ENCODE measurements at regions not wholly inside any gene's neighbourhood (a gene's known extent, or its start where the extent isn't known, plus 50 kb on each side); places are given as distances from the start of the nearest gene placed in this dataset.

GRCh38 chr6:159329081-159329480, 159.9 kb downstream of the FNDC1 start:
- no peak overlapping the region for H3K4me3 ChIP-seq (ENCODE audit: low read length)
- DNase-seq (ENCODE audit: low read depth) = no peak
- TF ChIP-seq, protein P1, sequence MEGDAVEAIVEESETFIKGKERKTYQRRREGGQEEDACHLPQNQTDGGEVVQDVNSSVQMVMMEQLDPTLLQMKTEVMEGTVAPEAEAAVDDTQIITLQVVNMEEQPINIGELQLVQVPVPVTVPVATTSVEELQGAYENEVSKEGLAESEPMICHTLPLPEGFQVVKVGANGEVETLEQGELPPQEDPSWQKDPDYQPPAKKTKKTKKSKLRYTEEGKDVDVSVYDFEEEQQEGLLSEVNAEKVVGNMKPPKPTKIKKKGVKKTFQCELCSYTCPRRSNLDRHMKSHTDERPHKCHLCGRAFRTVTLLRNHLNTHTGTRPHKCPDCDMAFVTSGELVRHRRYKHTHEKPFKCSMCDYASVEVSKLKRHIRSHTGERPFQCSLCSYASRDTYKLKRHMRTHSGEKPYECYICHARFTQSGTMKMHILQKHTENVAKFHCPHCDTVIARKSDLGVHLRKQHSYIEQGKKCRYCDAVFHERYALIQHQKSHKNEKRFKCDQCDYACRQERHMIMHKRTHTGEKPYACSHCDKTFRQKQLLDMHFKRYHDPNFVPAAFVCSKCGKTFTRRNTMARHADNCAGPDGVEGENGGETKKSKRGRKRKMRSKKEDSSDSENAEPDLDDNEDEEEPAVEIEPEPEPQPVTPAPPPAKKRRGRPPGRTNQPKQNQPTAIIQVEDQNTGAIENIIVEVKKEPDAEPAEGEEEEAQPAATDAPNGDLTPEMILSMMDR (IDR thresholded peaks at IDR 0.05; ENCODE audit: insufficient read depth, low read depth, low read length, missing control alignments) = no peak

- DNase-seq (ENCODE audit: low read depth) = no peak
- TF ChIP-seq, protein P1 (IDR thresholded peaks at IDR 0.05; ENCODE audit: insufficient read depth, low read depth, low read length, missing control alignments) = no peak
These were observed 158.9 kb downstream of the FNDC1 start for GRCh38 chr6:159328052-159328451.

DNA sequence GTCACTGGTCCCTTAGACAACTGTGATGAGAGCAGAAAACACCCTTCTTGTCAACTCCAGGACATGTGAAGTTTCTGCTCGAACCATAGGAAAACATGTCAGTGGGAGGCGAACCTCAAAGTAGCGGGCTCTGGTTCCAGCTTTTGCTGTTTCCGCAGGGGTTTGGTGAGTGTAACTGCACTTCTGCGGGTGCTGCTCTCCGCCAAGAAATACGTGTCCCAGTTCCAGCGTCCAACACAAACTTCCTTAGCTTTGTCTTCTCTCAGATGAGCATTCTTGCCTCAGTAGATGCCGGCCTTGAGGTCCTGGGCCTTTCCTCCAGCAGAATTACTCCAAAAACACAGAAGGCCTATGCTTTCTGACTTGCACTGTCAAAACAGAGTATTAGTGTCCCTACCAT, 156.3 kb downstream of the FNDC1 start:
- TF ChIP-seq, protein P1 (IDR thresholded peaks at IDR 0.05; ENCODE audit: insufficient read depth, low read depth, low read length, missing control alignments) = no peak
- no peak for DNase-seq (ENCODE audit: low read depth)
- H3K4me3 ChIP-seq (ENCODE audit: low read length) = no peak overlapping the region

More at GRCh38 chr6:159328052-159328451, 158.9 kb downstream of the FNDC1 start:
- no peak overlapping the region for H3K4me3 ChIP-seq (ENCODE audit: low read length)

- TF ChIP-seq, protein P1 (IDR thresholded peaks at IDR 0.05; ENCODE audit: insufficient read depth, low read depth, low read length, missing control alignments) = no peak
- no peak for DNase-seq (ENCODE audit: low read depth)
- no peak overlapping the region for H3K4me3 ChIP-seq (ENCODE audit: low read length)
These were observed 155.4 kb downstream of the FNDC1 start for GRCh38 chr6:159324596-159324995.

All from epithelial cell of esophagus (primary cell).